GM12865 (cell line): ENCODE measurements at regions not wholly inside any gene's neighbourhood (a gene's known extent, or its start where the extent isn't known, plus 50 kb on each side); places are given as distances from the start of the nearest gene placed in this dataset.

Experiments used
- DNase-seq: peaks from one replicate; pipeline ENCODE4 v3.0.0; 2010; ENCODE audit warnings: low read depth
- H3K4me3 ChIP-seq: 2 replicates; pipeline ENCODE4 v1.5.1; 2011; ENCODE audit warnings: mild to moderate bottlenecking, low read depth, low read length, control low read depth
- CTCF ChIP-seq: IDR thresholded peaks from 2 replicates; pipeline ENCODE4 v1.5.1; 2011; ENCODE audit warnings: low read length, control low read depth, low read depth, inconsistent platforms; ENCODE audit not compliant: insufficient read depth; ENCODE audit errors: missing control alignments

DNA sequence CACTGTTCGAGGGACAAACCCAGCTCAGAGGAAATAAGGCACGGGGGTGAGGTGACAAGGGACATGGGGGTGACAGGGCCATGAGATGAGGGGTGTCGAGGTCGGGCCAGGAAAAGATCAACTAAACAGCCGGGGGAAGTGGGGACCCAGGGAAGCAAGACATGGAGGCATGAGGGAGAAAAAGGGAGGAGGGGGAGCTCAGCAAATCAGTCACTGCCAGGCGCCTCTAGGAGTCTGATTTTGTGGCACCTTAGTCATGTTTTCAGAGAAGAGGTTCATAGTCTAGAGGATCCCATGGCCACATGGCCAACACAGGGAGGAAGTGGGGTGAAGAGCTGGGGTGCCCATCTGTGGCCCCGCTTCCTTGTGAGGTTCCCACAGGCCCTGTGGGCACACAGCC, 814.5 kb downstream of the KCNJ18 start:
- no peak for DNase-seq
- no peak for TF ChIP-seq CTCF
- no peak overlapping the region for H3K4me3 ChIP-seq

- no peak overlapping the region for H3K4me3 ChIP-seq
- DNase-seq, result no peak
- TF ChIP-seq CTCF, result no peak
Measured at GRCh38 chr17:22507823-22508222, 815.5 kb downstream of the KCNJ18 start.

DNA sequence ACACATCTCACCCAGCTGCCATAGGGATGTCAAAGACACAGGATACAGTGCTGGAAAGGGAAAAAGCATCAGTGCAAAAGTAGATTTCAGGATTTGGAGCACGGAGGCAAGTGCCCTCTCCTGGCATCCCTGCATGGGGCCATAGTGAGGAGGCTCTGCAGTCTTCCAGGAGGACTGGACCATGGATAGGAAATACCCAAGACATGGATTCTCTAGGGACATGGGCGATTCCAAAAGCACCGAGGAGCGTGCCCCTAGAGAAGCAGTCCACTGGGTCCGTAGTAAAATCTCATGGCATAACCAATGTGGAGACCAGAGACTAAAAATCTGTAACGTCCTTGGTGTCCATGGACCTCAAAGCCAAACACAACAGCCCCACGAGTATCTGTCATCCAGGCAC, 818.2 kb downstream of the KCNJ18 start:
- no peak for DNase-seq
- H3K4me3 ChIP-seq, result no peak overlapping the region
- TF ChIP-seq CTCF, result no peak

GRCh38 chr17:22511431-22511830, 819.1 kb downstream of the KCNJ18 start:
- DNase-seq, result no peak
- TF ChIP-seq CTCF, result no peak
- H3K4me3 ChIP-seq, result no peak overlapping the region

DNA sequence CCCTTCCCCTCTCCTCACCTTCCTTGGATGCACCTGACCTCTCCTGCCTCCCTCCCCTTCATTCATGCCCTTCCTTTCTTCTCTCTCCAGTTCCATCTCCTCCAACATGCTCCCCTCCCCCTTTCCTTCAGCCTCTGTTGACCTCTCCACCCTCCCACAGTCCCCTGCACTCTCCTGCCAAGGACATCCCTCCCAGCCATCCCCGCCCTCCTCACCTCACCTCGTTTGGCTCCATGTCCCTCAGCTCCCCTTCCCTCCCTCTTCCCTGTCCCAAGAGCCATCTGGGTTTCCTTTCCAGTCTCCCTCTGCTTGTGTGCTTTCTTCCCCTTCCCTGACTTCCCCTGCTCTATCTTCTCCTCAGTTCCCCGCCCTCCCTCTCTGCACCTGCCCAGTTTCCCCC, 819.7 kb downstream of the KCNJ18 start:
- TF ChIP-seq CTCF, result no peak
- no peak overlapping the region for H3K4me3 ChIP-seq
- DNase-seq, result no peak

- no peak overlapping the region for H3K4me3 ChIP-seq
- TF ChIP-seq CTCF, result no peak
- DNase-seq, result no peak
Measured at GRCh38 chr17:22512506-22512905, 820.2 kb downstream of the KCNJ18 start.

DNA sequence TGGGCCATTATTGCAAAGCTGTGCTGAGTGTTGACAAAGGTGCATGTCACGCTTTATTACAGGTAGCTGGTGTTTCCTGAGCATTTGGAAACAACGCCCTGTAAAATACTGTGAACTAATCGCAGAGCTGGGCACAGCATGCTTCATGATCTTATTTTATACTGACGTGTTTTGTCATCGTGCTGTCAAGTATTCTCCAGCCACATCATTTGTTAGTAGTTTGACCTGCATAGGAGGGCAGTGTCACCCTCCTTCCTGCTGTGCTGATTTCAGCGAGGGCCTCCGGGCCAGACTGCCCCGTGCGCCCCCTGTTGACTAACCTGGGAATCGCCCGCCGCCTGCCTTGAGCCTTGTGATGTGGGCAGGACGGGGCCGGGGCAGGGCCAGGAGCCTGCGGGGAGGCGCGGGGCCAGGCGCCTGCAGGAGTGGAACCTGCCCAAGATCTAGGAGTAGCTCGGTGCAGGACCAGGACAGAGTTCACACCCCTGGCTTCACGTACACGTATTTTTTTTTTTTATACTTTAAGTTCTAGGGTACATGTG, 820.7 kb downstream of the KCNJ18 start:
- DNase-seq, result no peak
- no peak overlapping the region for H3K4me3 ChIP-seq
- TF ChIP-seq CTCF, result no peak
